Nephron progenitor cell (in vitro differentiated cells): ENCODE measurements at regions not wholly inside any gene's neighbourhood (a gene's known extent, or its start where the extent isn't known, plus 50 kb on each side); places are given as distances from the start of the nearest gene placed in this dataset.

ENCODE experiments used
- DNase-seq: peaks from one replicate; pipeline ENCODE4 v3.0.0; 2021
- H3K27ac Mint-ChIP-seq: 2 replicates; pipeline ENCODE4 v1.8.0; 2021; ENCODE audit warnings: mild to moderate bottlenecking, moderate library complexity, mixed read lengths
- H3K27me3 Mint-ChIP-seq: 2 replicates; pipeline ENCODE4 v1.8.0; 2021; ENCODE audit warnings: mild to moderate bottlenecking, low read depth, mixed read lengths; ENCODE audit not compliant: poor library complexity
- H3K36me3 Mint-ChIP-seq: 2 replicates; pipeline ENCODE4 v1.8.0; 2021; ENCODE audit warnings: low read depth, mixed read lengths
- H3K4me1 Mint-ChIP-seq: 2 replicates; pipeline ENCODE4 v1.8.0; 2021; ENCODE audit warnings: mixed read lengths
- H3K4me3 Mint-ChIP-seq: 2 replicates; pipeline ENCODE4 v1.8.0; 2021; ENCODE audit warnings: mild to moderate bottlenecking, moderate library complexity, mixed read lengths
- H3K9me3 Mint-ChIP-seq: 2 replicates; pipeline ENCODE4 v1.8.0; 2021; ENCODE audit warnings: mild to moderate bottlenecking, moderate library complexity, mixed read lengths
- CTCF ChIP-seq: fragments of 200-600 bp; sonication (generic); IDR thresholded peaks from 2 replicates; pipeline ENCODE4 v1.5.0; 2021; ENCODE audit warnings: antibody characterized with exemption

- no peak for DNase-seq
- Mint-ChIP-seq H3K27me3 (no peaks in the 10 kb centered on the region), H3K4me3 (no peak overlapping the region), H3K36me3 (no peaks in the 10 kb centered on the region), H3K4me1 (peaks cover 32% of the 10 kb centered on the region), H3K9me3 (no peaks in the 10 kb centered on the region), H3K27ac (no peak overlapping the region)
- TF ChIP-seq CTCF, result no peak
Observed at GRCh38 chr1:63012339-63012738, 228.4 kb downstream of the ATG4C start.

- peaks cover 7% of the 10 kb centered on the region for H3K27me3 Mint-ChIP-seq
- no peak for DNase-seq
- no peaks in the 10 kb centered on the region for H3K36me3 Mint-ChIP-seq
- H3K4me1 Mint-ChIP-seq, result peaks cover 24% of the 10 kb centered on the region
- no peak for TF ChIP-seq CTCF
- H3K27ac Mint-ChIP-seq, result no peak overlapping the region
- no peaks in the 10 kb centered on the region for H3K9me3 Mint-ChIP-seq
- H3K4me3 Mint-ChIP-seq, result no peak overlapping the region
Observed at GRCh38 chr1:63014267-63014666, 230.3 kb downstream of the ATG4C start.

GRCh38 chr1:63022319-63022718 lies 238.4 kb downstream of the ATG4C start:
- DNase-seq, result no peak
- Mint-ChIP-seq H3K9me3 (peaks cover 10% of the 10 kb centered on the region), H3K4me3 (no peak overlapping the region), H3K27ac (no peak overlapping the region), H3K36me3 (no peaks in the 10 kb centered on the region), H3K4me1 (peaks cover 27% of the 10 kb centered on the region), H3K27me3 (peaks cover 18% of the 10 kb centered on the region)
- no peak for TF ChIP-seq CTCF

GRCh38 chr1:63023171-63023570 lies 239.2 kb downstream of the ATG4C start:
- no peak overlapping the region for H3K27ac Mint-ChIP-seq
- H3K36me3 Mint-ChIP-seq, result no peaks in the 10 kb centered on the region
- H3K4me3 Mint-ChIP-seq, result no peak overlapping the region

GRCh38 chr1:63023637-63024036 lies 239.7 kb downstream of the ATG4C start:
- Mint-ChIP-seq H3K4me3 (no peak overlapping the region), H3K27me3 (peaks cover 18% of the 10 kb centered on the region), H3K4me1 (peaks cover 35% of the 10 kb centered on the region), H3K36me3 (no peaks in the 10 kb centered on the region), H3K27ac (peak overlapping the region; percentile 25), H3K9me3 (peaks cover 11% of the 10 kb centered on the region)
- no peak for TF ChIP-seq CTCF
- no peak for DNase-seq

More at GRCh38 chr1:63023171-63023570, 239.2 kb downstream of the ATG4C start:
- TF ChIP-seq CTCF, result no peak
- Mint-ChIP-seq H3K4me1 (peaks cover 30% of the 10 kb centered on the region), H3K27me3 (peaks cover 18% of the 10 kb centered on the region), H3K9me3 (peaks cover 10% of the 10 kb centered on the region)
- DNase-seq, result no peak

GRCh38 chr1:63024132-63024531 lies 240.2 kb downstream of the ATG4C start:
- Mint-ChIP-seq H3K4me1 (peaks cover 38% of the 10 kb centered on the region), H3K27me3 (peaks cover 13% of the 10 kb centered on the region), H3K4me3 (peak overlapping the region; percentile 14), H3K36me3 (no peaks in the 10 kb centered on the region), H3K27ac (peak overlapping the region; percentile 25), H3K9me3 (peaks cover 16% of the 10 kb centered on the region)
- no peak for DNase-seq
- TF ChIP-seq CTCF, result no peak
